ENCODE measurements at regions not wholly inside any gene's neighbourhood (a gene's known extent, or its start where the extent isn't known, plus 50 kb on each side); places are given as distances from the start of the nearest gene placed in this dataset.

GRCh38 chr17:56026915-56027314 is 126.4 kb upstream of the ANKFN1 start:
- no peak for TF ChIP-seq CTCF (IDR thresholded peaks at IDR 0.05)
- no peak for TF ChIP-seq POLR2A (IDR thresholded peaks at IDR 0.05)

Data from testis (tissue), 2 donors.